RKO (cell line): ENCODE measurements at regions not wholly inside any gene's neighbourhood (a gene's known extent, or its start where the extent isn't known, plus 50 kb on each side); places are given as distances from the start of the nearest gene placed in this dataset.

Source experiments
- DNase-seq: peaks from one replicate; pipeline ENCODE4 v3.0.0-alpha.2; 2016; ENCODE audit warnings: low spot score

GRCh38 chr22:49078076-49078710 is 749.5 kb downstream of the BRD1 start:
- DNase-seq: no peak

- no peak for DNase-seq
Measured at GRCh38 chr22:49077586-49077985, 750.1 kb downstream of the BRD1 start.

- no peak for DNase-seq
Measured at GRCh38 chr22:49077036-49077393, 750.7 kb downstream of the BRD1 start.

GRCh38 chr22:49076300-49077035 is 751.2 kb downstream of the BRD1 start:
- no peak for DNase-seq

- no peak for DNase-seq
Measured at GRCh38 chr22:49075150-49075549, 752.5 kb downstream of the BRD1 start.

- no peak for DNase-seq
Measured at GRCh38 chr22:49073873-49074417, 753.7 kb downstream of the BRD1 start.

- DNase-seq: no peak
Measured at GRCh38 chr22:49072996-49073645, 754.6 kb downstream of the BRD1 start.

GRCh38 chr22:49070501-49070900 is 757.2 kb downstream of the BRD1 start:
- no peak for DNase-seq

- DNase-seq: no peak
Measured at GRCh38 chr22:49068861-49069500, 758.7 kb downstream of the BRD1 start.

- no peak for DNase-seq
Measured at GRCh38 chr22:49067504-49067903, 760.2 kb downstream of the BRD1 start.

GRCh38 chr22:49066619-49067018 is 761.1 kb downstream of the BRD1 start:
- no peak for DNase-seq

- DNase-seq: no peak
Measured at GRCh38 chr22:49064836-49065235, 762.8 kb downstream of the BRD1 start.

- no peak for DNase-seq
Measured at GRCh38 chr22:49063545-49063890, 764.2 kb downstream of the BRD1 start.

- no peak for DNase-seq
Measured at GRCh38 chr22:49062802-49063544, 764.7 kb downstream of the BRD1 start.

- no peak for DNase-seq
Measured at GRCh38 chr22:49062155-49062801, 765.4 kb downstream of the BRD1 start.

- DNase-seq: no peak
Measured at GRCh38 chr22:49057910-49058309, 769.8 kb downstream of the BRD1 start.

GRCh38 chr22:49056301-49056700 is 771.4 kb downstream of the BRD1 start:
- DNase-seq: no peak

- DNase-seq: no peak
Measured at GRCh38 chr22:49055406-49055805, 772.3 kb downstream of the BRD1 start.

GRCh38 chr22:49053578-49053977 is 774.1 kb downstream of the BRD1 start:
- no peak for DNase-seq

- no peak for DNase-seq
Measured at GRCh38 chr22:49052560-49052959, 775.1 kb downstream of the BRD1 start.

- no peak for DNase-seq
Measured at GRCh38 chr22:49052023-49052538, 775.6 kb downstream of the BRD1 start.
